ENCODE measurements at regions not wholly inside any gene's neighbourhood (a gene's known extent, or its start where the extent isn't known, plus 50 kb on each side); places are given as distances from the start of the nearest gene placed in this dataset.

GRCh38 chr6:20306491-20306890 is 94.2 kb upstream of the MBOAT1 start:
- intact Hi-C loops (cut with micrococcal nuclease), result no loop called here
- no peak for ATAC-seq
- no peak overlapping the region for H3K4me3 ChIP-seq (ENCODE audit: low read length)
- H3K27ac ChIP-seq (ENCODE audit: low read length), result no peak overlapping the region
- no peaks in the 10 kb centered on the region for H3K4me1 ChIP-seq (ENCODE audit: control insufficient read depth, insufficient read depth, low read length)
- H3K27ac Mint-ChIP-seq, result no peak overlapping the region
- 95% methylated on average over 14 of the region's 14 CpGs for WGBS (ENCODE audit: insufficient coverage)
- no peaks in the 10 kb centered on the region for H3K36me3 ChIP-seq (ENCODE audit: control insufficient read depth, insufficient read depth, low read length)
- no peaks in the 10 kb centered on the region for H3K27me3 ChIP-seq (ENCODE audit: control insufficient read depth, insufficient read depth, low read length)
- H3K4me1 Mint-ChIP-seq, result no peaks in the 10 kb centered on the region
- H3K4me3 Mint-ChIP-seq, result no peak overlapping the region
- no peak for DNase-seq
- H3K36me3 Mint-ChIP-seq, result no peaks in the 10 kb centered on the region
- no peak for TF ChIP-seq CTCF (IDR thresholded peaks at IDR 0.05)
- peaks cover 0 to 3% of the 10 kb centered on the region in 2 donors for H3K27me3 Mint-ChIP-seq (ENCODE audit: low read depth in 2 of 2)
- no peaks in the 10 kb centered on the region for H3K9me3 ChIP-seq (ENCODE audit: control insufficient read depth, insufficient read depth, low read length)
- peaks cover 0 to 2% of the 10 kb centered on the region in 2 donors for H3K9me3 Mint-ChIP-seq

- Mint-ChIP-seq H3K4me1 (no peaks in the 10 kb centered on the region), H3K36me3 (no peaks in the 10 kb centered on the region), H3K9me3 (peaks cover 0 to 2% of the 10 kb centered on the region in 2 donors), H3K27ac (no peak overlapping the region), H3K4me3 (no peak overlapping the region), H3K27me3 (ENCODE audit: low read depth in 2 of 2) (peaks cover 0 to 3% of the 10 kb centered on the region in 2 donors)
- intact Hi-C loops (cut with micrococcal nuclease), result no loop called here
- Histone ChIP-seq H3K9me3 (ENCODE audit: control insufficient read depth, insufficient read depth, low read length) (no peaks in the 10 kb centered on the region), H3K4me3 (ENCODE audit: low read length) (no peak overlapping the region), H3K4me1 (ENCODE audit: control insufficient read depth, insufficient read depth, low read length) (no peaks in the 10 kb centered on the region), H3K27me3 (ENCODE audit: control insufficient read depth, insufficient read depth, low read length) (no peaks in the 10 kb centered on the region), H3K27ac (ENCODE audit: low read length) (no peak overlapping the region), H3K36me3 (ENCODE audit: control insufficient read depth, insufficient read depth, low read length) (no peaks in the 10 kb centered on the region)
- WGBS (ENCODE audit: insufficient coverage), result 96% methylated on average over 2 of the region's 2 CpGs
- no peak for DNase-seq
- no peak for ATAC-seq
- no peak for TF ChIP-seq CTCF (IDR thresholded peaks at IDR 0.05)
Measured at GRCh38 chr6:20309186-20309585, 92.5 kb upstream of the E2F3 start.

- H3K4me1 Mint-ChIP-seq, result no peaks in the 10 kb centered on the region
- WGBS (ENCODE audit: insufficient coverage), result no CpG with 5 or more reads among the region's 1 CpG
- H3K27me3 Mint-ChIP-seq (ENCODE audit: low read depth in 2 of 2), result peaks cover 0 to 3% of the 10 kb centered on the region in 2 donors
- DNase-seq (no peak), ATAC-seq (no peak)
- H3K27me3 ChIP-seq (ENCODE audit: control insufficient read depth, insufficient read depth, low read length), result no peaks in the 10 kb centered on the region
- intact Hi-C loops (cut with micrococcal nuclease), result no loop called here
- H3K9me3 Mint-ChIP-seq, result peaks cover 0 to 2% of the 10 kb centered on the region in 2 donors
- no peak overlapping the region for H3K27ac Mint-ChIP-seq
- no peaks in the 10 kb centered on the region for H3K36me3 ChIP-seq (ENCODE audit: control insufficient read depth, insufficient read depth, low read length)
- no peak overlapping the region for H3K27ac ChIP-seq (ENCODE audit: low read length)
- no peak overlapping the region for H3K4me3 ChIP-seq (ENCODE audit: low read length)
- H3K9me3 ChIP-seq (ENCODE audit: control insufficient read depth, insufficient read depth, low read length), result no peaks in the 10 kb centered on the region
- H3K4me3 Mint-ChIP-seq, result no peak overlapping the region
- no peaks in the 10 kb centered on the region for H3K36me3 Mint-ChIP-seq
- no peaks in the 10 kb centered on the region for H3K4me1 ChIP-seq (ENCODE audit: control insufficient read depth, insufficient read depth, low read length)
- TF ChIP-seq CTCF (IDR thresholded peaks at IDR 0.05), result no peak
Measured at GRCh38 chr6:20310185-20310584, 91.5 kb upstream of the E2F3 start.

GRCh38 chr6:20312606-20313005 is 89.1 kb upstream of the E2F3 start:
- Histone ChIP-seq H3K9me3 (ENCODE audit: control insufficient read depth, insufficient read depth, low read length) (no peaks in the 10 kb centered on the region), H3K4me1 (ENCODE audit: control insufficient read depth, insufficient read depth, low read length) (no peaks in the 10 kb centered on the region), H3K36me3 (ENCODE audit: control insufficient read depth, insufficient read depth, low read length) (no peaks in the 10 kb centered on the region), H3K27me3 (ENCODE audit: control insufficient read depth, insufficient read depth, low read length) (no peaks in the 10 kb centered on the region), H3K27ac (ENCODE audit: low read length) (no peak overlapping the region), H3K4me3 (ENCODE audit: low read length) (no peak overlapping the region)
- H3K9me3 Mint-ChIP-seq, result peaks cover 0 to 2% of the 10 kb centered on the region in 2 donors
- intact Hi-C loops (cut with micrococcal nuclease), result no loop called here
- peaks cover 0 to 3% of the 10 kb centered on the region in 2 donors for H3K27me3 Mint-ChIP-seq (ENCODE audit: low read depth in 2 of 2)
- no peak overlapping the region for H3K27ac Mint-ChIP-seq
- WGBS (ENCODE audit: insufficient coverage), result 92% methylated on average over 5 of the region's 5 CpGs
- no peak for TF ChIP-seq CTCF (IDR thresholded peaks at IDR 0.05)
- no peaks in the 10 kb centered on the region for H3K4me1 Mint-ChIP-seq
- no peak for DNase-seq
- H3K36me3 Mint-ChIP-seq, result no peaks in the 10 kb centered on the region
- no peak for ATAC-seq
- H3K4me3 Mint-ChIP-seq, result no peak overlapping the region
